GM21528 (cell line): ENCODE measurements at regions not wholly inside any gene's neighbourhood (a gene's known extent, or its start where the extent isn't known, plus 50 kb on each side); places are given as distances from the start of the nearest gene placed in this dataset.
"Not testable (repeated sequence)": the region's sequence is repeated elsewhere in the genome, so short reads cannot be mapped to it uniquely, and the experiment has no call there.

ENCODE experiments used
- ATAC-seq: cut with Tn5 transposase; IDR thresholded peaks from one replicate; pipeline ENCODE4 v1.9.1; 2021; ENCODE audit warnings: mild to moderate bottlenecking, moderate library complexity; ENCODE audit not compliant: unreplicated experiment, low FRiP score

DNA sequence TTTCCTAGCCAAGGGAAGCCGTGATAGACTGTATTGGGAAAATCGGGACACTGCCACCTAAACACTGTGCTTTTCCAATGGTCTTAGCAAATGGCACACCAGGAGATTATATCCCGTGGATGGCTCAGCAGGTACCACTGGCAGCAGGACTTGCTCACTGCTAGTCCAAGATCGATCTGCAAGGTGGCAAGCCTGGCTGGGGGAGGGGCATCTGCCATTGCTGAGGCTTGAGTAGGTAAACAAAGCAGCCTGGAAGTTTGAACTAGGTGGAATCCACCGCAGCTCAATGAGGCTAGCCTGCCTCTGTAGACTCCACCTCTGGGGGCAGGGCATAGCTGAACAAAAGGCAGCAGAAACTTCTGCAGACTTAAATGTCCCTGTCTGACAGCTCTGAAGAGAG, 1262.7 kb upstream of the ZEB2 start:
- ATAC-seq = not testable (repeated sequence)

DNA sequence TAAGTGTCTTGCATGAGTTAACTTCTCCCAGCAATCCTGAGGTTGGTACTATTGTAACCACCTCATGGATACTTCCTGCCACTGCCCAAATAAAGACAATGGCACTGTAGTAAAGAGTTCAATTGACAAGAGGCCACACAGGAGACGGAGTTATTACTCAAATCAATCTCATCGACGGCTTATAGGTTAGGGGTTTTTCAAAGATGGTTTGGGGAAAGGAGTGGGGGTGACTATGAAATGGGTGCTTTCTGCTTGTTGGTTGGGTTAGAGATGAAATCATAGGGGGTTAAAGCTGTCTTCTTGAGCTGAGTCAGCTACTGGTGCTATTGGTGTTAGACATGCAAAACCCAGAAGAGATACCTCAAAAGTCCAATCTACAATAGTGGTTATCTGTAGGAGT, 1258.0 kb upstream of the ZEB2 start:
- ATAC-seq = no peak

DNA sequence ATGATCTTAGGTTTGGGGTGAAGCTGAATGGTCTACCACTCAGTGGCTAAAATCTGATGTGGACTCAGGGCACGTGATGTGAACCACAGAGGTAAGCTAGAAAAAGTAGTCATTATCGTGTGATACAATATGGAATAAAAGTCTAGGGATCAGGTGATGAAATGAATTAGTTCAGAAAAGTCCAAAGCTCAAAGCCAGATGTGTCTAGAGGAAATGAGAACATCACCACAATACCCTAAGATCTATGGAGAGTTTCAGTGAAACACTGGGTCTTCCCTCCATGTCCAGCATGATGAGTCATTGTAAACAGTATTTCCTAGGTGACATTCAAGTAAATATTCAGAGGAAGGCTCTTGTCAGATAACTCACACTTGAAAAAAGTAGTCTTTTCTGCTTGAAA, 1257.4 kb upstream of the ZEB2 start:
- ATAC-seq = no peak

DNA sequence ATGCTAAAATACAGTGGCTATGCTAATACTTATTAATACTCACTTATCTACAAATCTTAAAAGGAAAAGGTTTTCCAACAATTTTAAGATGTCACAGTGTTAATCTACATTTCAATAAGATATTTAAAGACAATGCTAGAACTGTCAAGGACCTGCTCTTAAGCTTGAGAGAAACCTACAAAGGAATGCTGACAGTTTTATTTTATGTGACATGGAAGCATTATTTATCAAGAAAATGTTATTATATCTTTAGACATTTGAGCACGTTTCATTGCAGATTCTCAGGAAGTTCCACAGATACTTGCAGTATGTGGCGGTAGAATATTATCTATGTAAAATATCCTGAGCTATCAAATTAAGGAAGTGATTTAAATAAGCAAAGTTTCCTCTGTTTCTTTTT, 1255.7 kb upstream of the ZEB2 start:
- no peak for ATAC-seq

DNA sequence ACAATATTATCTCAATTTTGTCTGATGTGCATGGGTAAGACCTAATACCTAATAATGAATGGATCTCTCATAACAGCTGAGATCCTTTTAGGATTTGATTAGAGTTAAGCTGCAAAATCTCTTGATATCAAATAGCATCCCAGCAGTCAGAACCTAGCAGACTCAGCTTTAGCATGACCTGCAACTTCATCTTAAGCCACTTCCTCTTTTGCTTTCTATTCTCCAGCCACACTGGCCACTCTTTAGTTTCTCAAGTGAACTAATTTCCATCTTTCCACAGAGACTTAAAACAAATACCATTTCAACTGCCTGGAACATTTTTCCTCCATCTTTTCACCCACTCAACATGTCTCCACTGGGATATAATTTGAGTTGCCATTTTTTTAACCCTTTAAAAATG, 1251.6 kb upstream of the ZEB2 start:
- ATAC-seq = peak; percentile 97

GRCh38 chr2:145769011-145769716, 1249.2 kb upstream of the ZEB2 start:
- no peak for ATAC-seq

- no peak for ATAC-seq
Measured at GRCh38 chr2:145765874-145766273, 1246.0 kb upstream of the ZEB2 start.

GRCh38 chr2:145764631-145765030, 1244.7 kb upstream of the ZEB2 start:
- ATAC-seq = no peak

GRCh38 chr2:145760781-145761649, 1241.1 kb upstream of the ZEB2 start:
- no peak for ATAC-seq

DNA sequence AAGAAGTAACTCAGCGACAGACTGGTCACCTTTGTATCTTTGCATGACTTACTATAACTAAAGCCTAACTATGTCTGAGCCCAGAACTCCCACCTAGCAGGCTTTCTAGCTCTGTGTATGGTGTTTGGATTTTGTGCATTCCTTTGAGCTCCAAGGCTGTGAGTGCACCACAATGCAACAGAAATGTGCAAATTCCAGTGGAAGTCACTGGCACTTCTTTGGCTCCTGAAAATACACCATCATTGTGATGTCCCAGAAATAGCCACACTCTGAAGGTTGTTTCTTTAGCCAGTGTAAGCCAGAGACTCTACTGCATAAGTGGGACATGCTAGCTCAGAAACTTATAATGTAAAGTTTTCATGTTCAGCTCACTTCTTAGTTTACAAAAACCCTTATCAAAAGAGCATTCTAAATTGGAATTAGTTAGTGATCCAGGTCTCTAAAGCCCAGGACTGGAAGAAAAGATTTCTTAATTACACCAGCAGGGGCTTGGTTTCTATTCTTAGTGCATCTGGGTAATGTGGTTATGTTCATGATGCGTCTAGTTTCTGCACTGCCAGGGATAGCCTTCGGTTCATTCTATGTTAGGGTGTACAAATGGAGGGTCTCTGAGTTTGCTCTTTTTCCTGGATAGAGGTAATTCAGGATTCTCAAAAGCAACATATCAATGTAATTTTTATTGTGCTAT, 1239.5 kb upstream of the ZEB2 start:
- no peak for ATAC-seq

DNA sequence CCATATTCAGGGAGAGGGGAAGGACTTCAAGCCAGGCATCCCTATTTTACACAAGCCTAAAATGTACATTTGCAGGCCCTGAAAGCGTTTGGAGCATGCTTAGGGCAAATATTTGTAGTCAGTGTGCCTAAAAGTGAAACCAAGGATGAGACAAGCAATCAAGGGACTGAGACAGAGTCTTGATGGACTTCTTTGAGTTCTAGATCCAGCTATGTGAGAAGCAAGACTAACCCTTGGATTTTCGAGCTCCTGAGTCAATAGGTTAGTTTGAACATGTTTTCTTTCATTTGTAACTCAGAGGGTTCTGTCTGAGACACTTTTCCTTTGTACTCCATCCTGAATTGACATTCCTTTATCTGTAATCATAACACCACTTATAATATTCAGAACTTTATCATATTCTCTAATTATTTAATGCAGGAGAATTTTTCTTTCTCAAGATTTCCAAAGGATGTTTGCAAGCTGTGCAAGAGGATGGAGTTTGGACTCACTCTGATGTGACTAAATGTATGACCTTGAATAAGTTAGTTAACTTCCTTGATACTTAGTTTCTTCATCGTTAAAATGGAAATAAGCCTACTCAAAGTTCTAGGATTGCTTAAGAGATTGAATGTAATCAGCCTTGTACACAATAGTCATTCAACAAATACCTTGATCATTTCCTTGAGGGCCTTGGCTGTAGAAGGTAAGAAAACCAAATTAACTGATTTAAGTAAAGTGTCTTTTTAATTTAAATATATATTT, 1237.8 kb upstream of the ZEB2 start:
- no peak for ATAC-seq

- no peak for ATAC-seq
Measured at GRCh38 chr2:145755019-145755837, 1235.3 kb upstream of the ZEB2 start.

- no peak for ATAC-seq
Measured at GRCh38 chr2:145753966-145754365, 1234.0 kb upstream of the ZEB2 start.

DNA sequence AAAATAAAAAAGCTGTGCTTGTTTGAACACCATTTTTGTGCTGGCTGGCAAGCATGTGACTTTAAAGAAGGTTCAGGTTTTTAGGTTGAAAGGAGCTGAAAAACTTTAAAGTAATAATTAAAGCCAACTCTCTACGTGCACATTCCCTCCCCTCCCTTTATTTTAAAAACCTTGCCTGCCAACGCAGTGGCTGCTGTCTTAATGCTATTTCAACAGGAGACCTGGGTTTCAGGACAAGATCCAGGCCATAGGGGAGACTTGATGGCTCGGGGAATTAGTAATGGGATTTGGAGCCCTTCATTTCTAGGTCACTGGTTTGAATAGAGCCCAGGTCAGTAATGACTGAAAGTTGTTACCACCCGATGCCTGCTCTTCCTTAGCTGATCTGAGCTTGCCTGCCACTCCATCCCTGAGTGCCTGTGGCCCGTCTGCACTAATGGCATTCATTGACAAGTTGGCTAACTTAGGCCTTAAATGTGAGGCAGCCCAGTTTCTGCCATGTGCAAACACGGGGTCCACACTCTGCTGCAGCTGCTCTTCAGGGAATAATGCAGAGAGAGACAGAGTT, 1233.2 kb upstream of the ZEB2 start:
- ATAC-seq = no peak

DNA sequence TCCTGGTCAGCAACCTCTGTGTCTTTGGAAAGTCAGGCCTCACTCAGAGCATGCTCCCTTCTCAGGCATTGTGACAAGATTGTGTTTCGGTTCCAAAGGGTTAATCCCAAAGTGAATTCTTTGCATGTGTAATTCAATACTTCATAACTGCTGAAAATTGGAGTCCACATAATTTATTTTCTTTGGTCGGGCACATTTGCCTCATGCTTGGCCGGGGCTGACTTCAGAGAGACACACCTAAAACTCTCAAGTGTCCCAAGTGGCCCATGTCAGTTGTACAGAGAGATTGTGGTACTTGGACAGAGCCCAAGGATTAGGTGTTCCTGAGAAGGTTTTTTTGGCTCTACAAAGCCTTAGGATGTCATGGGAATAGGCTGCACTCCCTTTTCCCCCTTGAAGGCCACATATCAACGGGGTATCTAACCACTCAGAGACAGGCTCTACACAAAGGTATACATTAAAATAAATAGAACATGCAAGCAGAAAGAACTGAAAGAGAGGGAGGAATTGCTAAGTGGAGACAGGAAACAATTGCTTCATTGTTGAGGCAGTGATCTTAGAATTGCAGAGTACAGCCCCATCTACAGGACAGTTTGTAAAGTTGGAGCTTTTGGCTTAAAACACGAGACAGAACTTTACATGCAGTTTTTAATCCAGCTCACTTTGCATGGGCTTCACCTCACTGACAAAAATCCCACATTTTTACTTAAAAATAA, 1232.3 kb upstream of the ZEB2 start:
- peak; percentile 28 for ATAC-seq

DNA sequence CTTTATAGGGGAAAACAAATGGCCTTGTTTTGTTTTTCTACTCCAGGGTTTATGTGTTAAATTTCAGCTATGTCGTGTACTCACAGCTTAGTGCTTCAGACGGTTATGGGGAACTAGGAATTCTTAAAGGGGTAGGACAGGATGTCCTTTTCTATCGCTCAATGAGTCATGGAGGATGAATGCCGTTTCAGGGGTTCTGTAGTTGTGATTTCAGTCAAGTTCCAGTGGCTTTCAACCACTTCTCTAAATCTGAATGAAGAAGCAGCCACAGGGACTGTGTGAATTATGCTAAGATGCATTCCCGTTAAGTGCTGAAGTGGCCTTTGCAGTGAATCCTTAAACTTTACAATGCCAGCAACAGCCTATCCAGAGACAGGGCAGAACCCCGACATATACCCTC, 1231.7 kb upstream of the ZEB2 start:
- peak; percentile 86 for ATAC-seq

DNA sequence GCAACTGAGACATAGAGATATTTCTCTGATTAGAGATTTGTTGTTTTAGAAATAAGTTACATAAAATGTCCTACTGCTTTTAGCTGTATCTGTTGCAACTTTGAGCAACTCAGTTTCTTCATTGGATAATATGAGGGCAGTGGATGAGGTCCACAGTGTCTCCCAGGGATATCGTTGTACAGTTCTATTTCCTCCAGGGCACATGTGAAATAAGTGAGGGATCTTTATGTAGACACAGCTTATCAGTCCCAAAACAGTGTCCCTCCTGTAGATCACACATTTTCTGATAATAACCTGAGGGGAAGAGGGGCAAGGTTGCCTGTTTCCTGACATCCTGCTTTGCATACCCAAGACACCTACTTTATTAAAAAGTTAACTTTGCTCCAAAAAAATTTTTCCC, 1231.2 kb upstream of the ZEB2 start:
- ATAC-seq = no peak

GRCh38 chr2:145750612-145751011, 1230.7 kb upstream of the ZEB2 start:
- no peak for ATAC-seq

DNA sequence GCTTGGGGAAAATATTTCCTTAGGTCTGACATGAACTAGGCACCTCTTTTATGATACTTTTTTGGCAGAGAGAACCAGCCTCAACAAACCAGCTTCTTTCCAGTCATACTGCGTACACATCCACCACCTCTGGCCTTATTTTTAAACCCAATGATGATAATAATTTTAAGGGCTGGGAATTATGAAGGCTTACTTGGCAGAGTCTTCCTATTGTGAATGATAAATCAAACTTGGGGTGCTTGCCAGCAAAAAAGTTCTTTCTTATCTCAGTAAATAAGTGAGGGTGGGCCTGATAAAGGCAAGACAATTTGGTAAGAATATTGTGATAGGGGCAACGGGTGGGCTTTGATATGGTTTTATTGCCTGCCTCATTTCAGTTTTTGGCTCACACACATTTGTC, 1230.2 kb upstream of the ZEB2 start:
- ATAC-seq = no peak
